ENCODE measurements at regions not wholly inside any gene's neighbourhood (a gene's known extent, or its start where the extent isn't known, plus 50 kb on each side); places are given as distances from the start of the nearest gene placed in this dataset.

- no peaks in the 10 kb centered on the region for H3K9me3 ChIP-seq
- H3K4me3 ChIP-seq (ENCODE audit: low read depth in 2 of 2, low read length in 1 of 2), result no peak overlapping the region
- DNase-seq, result peak; percentile 6
- H2AFZ ChIP-seq (ENCODE audit: low read depth), result peak overlapping the region; percentile 54; the same call in 1 of the 2 replicates
- H3K36me3 ChIP-seq (replicated peaks in 1 of 2; ENCODE audit: control insufficient read depth in 1 of 2, insufficient read depth in 2 of 2, low read length in 1 of 2), result no peaks in the 10 kb centered on the region
- POLR2A ChIA-PET, result no interaction called here
- no peak for TF ChIP-seq GATA2 (CRISPR knock-in tag; IDR thresholded peaks at IDR 0.05)
- TF ChIP-seq FOSL2 (IDR thresholded peaks at IDR 0.05; ENCODE audit: borderline replicate concordance, low read depth), result peak; percentile 13; the same call in 1 of the 2 replicates
- no peak for TF ChIP-seq TEAD4 (IDR thresholded peaks at IDR 0.05; ENCODE audit: borderline replicate concordance, insufficient read depth)
- TF ChIP-seq MAX (IDR thresholded peaks at IDR 0.05; ENCODE audit: low read depth), result no peak
- TF ChIP-seq RAD21 (IDR thresholded peaks at IDR 0.05; ENCODE audit: low read length), result peak; percentile 28
- TF ChIP-seq NFIC (IDR thresholded peaks at IDR 0.05; ENCODE audit: borderline replicate concordance), result peak; percentile 69; the same call in 1 of the 2 replicates
- no peak for TF ChIP-seq SIN3A (IDR thresholded peaks at IDR 0.05; ENCODE audit: borderline replicate concordance, low read depth, low read length)
- TF ChIP-seq, protein P1, sequence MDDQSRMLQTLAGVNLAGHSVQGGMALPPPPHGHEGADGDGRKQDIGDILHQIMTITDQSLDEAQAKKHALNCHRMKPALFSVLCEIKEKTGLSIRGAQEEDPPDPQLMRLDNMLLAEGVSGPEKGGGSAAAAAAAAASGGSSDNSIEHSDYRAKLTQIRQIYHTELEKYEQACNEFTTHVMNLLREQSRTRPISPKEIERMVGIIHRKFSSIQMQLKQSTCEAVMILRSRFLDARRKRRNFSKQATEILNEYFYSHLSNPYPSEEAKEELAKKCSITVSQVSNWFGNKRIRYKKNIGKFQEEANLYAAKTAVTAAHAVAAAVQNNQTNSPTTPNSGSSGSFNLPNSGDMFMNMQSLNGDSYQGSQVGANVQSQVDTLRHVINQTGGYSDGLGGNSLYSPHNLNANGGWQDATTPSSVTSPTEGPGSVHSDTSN (IDR thresholded peaks at IDR 0.05), result no peak
- no peak for TF ChIP-seq SMC3 (IDR thresholded peaks at IDR 0.05; ENCODE audit: low read depth, low read length)
- TF ChIP-seq ZBTB33 (IDR thresholded peaks at IDR 0.05; ENCODE audit: borderline replicate concordance, low read depth), result no peak
- TF ChIP-seq CHD2 (IDR thresholded peaks at IDR 0.05; ENCODE audit: low read length, partially characterized antibody), result no peak
- no peak for TF ChIP-seq ELF1 (IDR thresholded peaks at IDR 0.05)
- TF ChIP-seq RFX5 (IDR thresholded peaks at IDR 0.05; ENCODE audit: low read length), result 0 out of 2 replicates have a peak, but pooled peaks have one; percentile 25
- no peak for TF ChIP-seq NRF1 (IDR thresholded peaks at IDR 0.05; ENCODE audit: low read depth, low read length)
- peak overlapping the region; percentile 48; the same call in 1 of the 2 replicates for H3K4me2 ChIP-seq
- CTCF ChIA-PET, result no interaction called here
- H3K9ac ChIP-seq, result no peak overlapping the region
- peaks cover 8% of the 10 kb centered on the region for H3F3A ChIP-seq (replicated peaks; ENCODE audit: insufficient read depth)
- H3K27me3 ChIP-seq (ENCODE audit: insufficient read depth), result no peaks in the 10 kb centered on the region
- H3K27ac ChIP-seq (ENCODE audit: low read depth in 2 of 2, low read length in 1 of 2), result peak overlapping the region in 1 of 2 experiments; percentile 51; a peak in 1 of 4 replicates
- WGBS (ENCODE audit: low lambda C conversion rate), result 49% methylated on average over 4 of the region's 4 CpGs
- peaks cover 0 to 3% of the 10 kb centered on the region in 2 experiments; a peak in 2 of 4 replicates for H3K4me1 ChIP-seq (ENCODE audit: control insufficient read depth in 1 of 2, insufficient read depth in 2 of 2, low read depth in 1 of 2, low read length in 1 of 2)
- H3K9me2 ChIP-seq, result no peaks in the 10 kb centered on the region
- no peaks in the 10 kb centered on the region for H3K79me2 ChIP-seq (ENCODE audit: insufficient read depth)
- no peaks in the 10 kb centered on the region for H4K20me1 ChIP-seq (ENCODE audit: insufficient read depth)
Measured at GRCh38 chr5:121189342-121190305, 662.1 kb upstream of the FTMT start.

Data from SK-N-SH (cell line).